C4-2B (cell line): ENCODE measurements at regions not wholly inside any gene's neighbourhood (a gene's known extent, or its start where the extent isn't known, plus 50 kb on each side); places are given as distances from the start of the nearest gene placed in this dataset.

Experiments used
- CTCF ChIP-seq: fragments of 450-650 bp; conservative IDR thresholded peaks from 2 replicates; pipeline ENCODE4 v1.5.1; 2017; ENCODE audit warnings: mild to moderate bottlenecking
- ZFX ChIP-seq: fragments of 450-650 bp; IDR thresholded peaks from 2 replicates; pipeline ENCODE4 v1.6.1; 2017

GRCh38 chr6:146937316-146937715 lies 266.9 kb upstream of the STXBP5 start:
- TF ChIP-seq CTCF (no peak), ZFX (no peak)
